Body of pancreas (tissue), 4 donors: ENCODE measurements at regions not wholly inside any gene's neighbourhood (a gene's known extent, or its start where the extent isn't known, plus 50 kb on each side); places are given as distances from the start of the nearest gene placed in this dataset.

ENCODE experiments used
- ATAC-seq: fragments of 150-250 bp; one replicate; pipeline ENCODE4 v1.9.1; 2016
- DNase-seq, 4 donors: peaks; one replicate each; pipeline ENCODE4 v3.0.0-alpha.2; 2019
- H3K27ac ChIP-seq, 4 donors: fragments of 200-600 bp; sonication (generic); 1 replicate in 3 of 4; 2 replicates in 1 of 4; pipeline versions ENCODE4 v1.5.1 to v1.6.1; 2016 to 2019; ENCODE audit warnings: mild to moderate bottlenecking in 1 of 4, mixed read lengths in 1 of 4, moderate library complexity in 1 of 4
- H3K27me3 ChIP-seq, 2 donors: fragments of 200-600 bp; sonication (generic); one replicate each; pipeline ENCODE4 v1.6.0; 2016; ENCODE audit warnings: mild to moderate bottlenecking in 1 of 2
- H3K36me3 ChIP-seq, 2 donors: fragments of 200-600 bp; sonication (generic); replicated peaks in 1 of 2; 2 replicates each; pipeline ENCODE4 v1.5.1; 2016; ENCODE audit warnings: low read depth in 2 of 2; ENCODE audit not compliant: insufficient read depth in 1 of 2
- H3K4me1 ChIP-seq: fragments of 200-600 bp; sonication (generic); one replicate; pipeline ENCODE4 v1.6.0; 2016
- H3K4me3 ChIP-seq, 2 donors: fragments of 200-600 bp; sonication (generic); 1 replicate in 1 of 2; 2 replicates in 1 of 2; pipeline ENCODE4 v1.5.1; 2016 to 2019
- H3K9me3 ChIP-seq, 3 donors: fragments of 200-600 bp; sonication (generic); 1 replicate in 2 of 3; 2 replicates in 1 of 3; pipeline ENCODE4 v1.5.1; 2016
- CTCF ChIP-seq, 7 experiments: fragments of 450-650 bp in 4 of 7; fragments of 200-600 bp in 3 of 7; sonication (generic) in 3 of 7; IDR thresholded peaks; one replicate each; pipeline ENCODE4 v1.5.1; 2016 to 2019; ENCODE audit warnings: antibody characterized with exemption in 7 of 7
- POLR2A ChIP-seq, 3 donors: fragments of 450-650 bp; IDR thresholded peaks; one replicate each; pipeline ENCODE4 v1.6.1; 2016; ENCODE audit warnings: antibody characterized with exemption in 3 of 3, mild to moderate bottlenecking in 2 of 3
- WGBS, 2 donors: methylation state at CpG; one replicate each; pipeline ENCODE4 v1.1.5; 2017; 5-methylcytosine and 5-hydroxymethylcytosine counted together
- intact Hi-C: fragments of 100-400 bp; cut with DNase I; formaldehyde crosslinking; loops from one replicate; pipeline ENCODE4 v1.15.1; 2023

GRCh38 chr20:60064554-60065196 is 106.5 kb downstream of the CDH26 start:
- DNase-seq (no peak), ATAC-seq (no peak)
- intact Hi-C loops: no loop called here
- Histone ChIP-seq H3K9me3 (no peaks in the 10 kb centered on the region), H3K4me1 (no peaks in the 10 kb centered on the region), H3K27ac (no peak overlapping the region), H3K4me3 (no peak overlapping the region), H3K36me3 (no peaks in the 10 kb centered on the region), H3K27me3 (no peaks in the 10 kb centered on the region)
- TF ChIP-seq POLR2A (IDR thresholded peaks at IDR 0.05) (no peak), CTCF (IDR thresholded peaks at IDR 0.05) (no peak)
- WGBS, 2 donors: 55 to 67% methylated on average over 4 of the region's 4 CpGs

- intact Hi-C loops: no loop called here
- DNase-seq: no peak
- H3K36me3 ChIP-seq: no peaks in the 10 kb centered on the region
- 81% methylated on average over 9 of the region's 9 CpGs for WGBS, 2 donors
- TF ChIP-seq CTCF (IDR thresholded peaks at IDR 0.05) (no peak), POLR2A (IDR thresholded peaks at IDR 0.05) (no peak)
- no peaks in the 10 kb centered on the region for H3K4me1 ChIP-seq
- no peak for ATAC-seq
- H3K27me3 ChIP-seq: no peaks in the 10 kb centered on the region
- no peaks in the 10 kb centered on the region for H3K9me3 ChIP-seq
- no peak overlapping the region for H3K27ac ChIP-seq
- no peak overlapping the region for H3K4me3 ChIP-seq
Measured at GRCh38 chr20:60065741-60066437, 107.7 kb downstream of the CDH26 start.

GRCh38 chr20:60066438-60066823 is 108.2 kb downstream of the CDH26 start:
- no peak overlapping the region for H3K27ac ChIP-seq
- no peaks in the 10 kb centered on the region for H3K36me3 ChIP-seq
- DNase-seq (no peak), ATAC-seq (no peak)
- no peak overlapping the region for H3K4me3 ChIP-seq
- no peaks in the 10 kb centered on the region for H3K9me3 ChIP-seq
- TF ChIP-seq CTCF (IDR thresholded peaks at IDR 0.05) (no peak), POLR2A (IDR thresholded peaks at IDR 0.05) (no peak)
- H3K4me1 ChIP-seq: no peaks in the 10 kb centered on the region
- WGBS, 2 donors: 38 to 53% methylated on average over 7 of the region's 7 CpGs
- intact Hi-C loops: no loop called here
- no peaks in the 10 kb centered on the region for H3K27me3 ChIP-seq

GRCh38 chr20:60068509-60068908 is 110.3 kb downstream of the CDH26 start:
- Histone ChIP-seq H3K4me3 (no peak overlapping the region), H3K27me3 (no peaks in the 10 kb centered on the region), H3K4me1 (no peaks in the 10 kb centered on the region), H3K36me3 (no peaks in the 10 kb centered on the region), H3K27ac (no peak overlapping the region), H3K9me3 (no peaks in the 10 kb centered on the region)
- TF ChIP-seq CTCF (IDR thresholded peaks at IDR 0.05) (no peak), POLR2A (IDR thresholded peaks at IDR 0.05) (no peak)
- DNase-seq (no peak), ATAC-seq (no peak)
- 38 to 55% methylated on average over 8 of the region's 8 CpGs for WGBS, 2 donors
- intact Hi-C loops: no loop called here

GRCh38 chr20:60069656-60070055 is 111.4 kb downstream of the CDH26 start:
- H3K36me3 ChIP-seq: no peaks in the 10 kb centered on the region
- no peak overlapping the region for H3K4me3 ChIP-seq
- H3K9me3 ChIP-seq: no peaks in the 10 kb centered on the region
- no peaks in the 10 kb centered on the region for H3K27me3 ChIP-seq
- intact Hi-C loops: no loop called here
- no peak for TF ChIP-seq CTCF (IDR thresholded peaks at IDR 0.05)
- TF ChIP-seq POLR2A (IDR thresholded peaks at IDR 0.05): no peak
- DNase-seq: no peak
- no peak for ATAC-seq
- 53 to 57% methylated on average over 7 to 8 of the region's 8 CpGs for WGBS, 2 donors
- H3K4me1 ChIP-seq: no peaks in the 10 kb centered on the region
- no peak overlapping the region for H3K27ac ChIP-seq
